Ishikawa (cell line): ENCODE measurements at regions not wholly inside any gene's neighbourhood (a gene's known extent, or its start where the extent isn't known, plus 50 kb on each side); places are given as distances from the start of the nearest gene placed in this dataset.

Experiments
- CEBPB ChIP-seq: IDR thresholded peaks from 2 replicates; pipeline ENCODE4 v1.6.1; 2012
- CREB1 ChIP-seq: IDR thresholded peaks from 2 replicates; pipeline ENCODE4 v1.6.1; 2012; ENCODE audit warnings: low read depth
- EGR1 ChIP-seq: IDR thresholded peaks from 2 replicates; pipeline ENCODE4 v1.6.1; 2012
- EP300 ChIP-seq: IDR thresholded peaks from 2 replicates; pipeline ENCODE4 v1.6.1; 2012; ENCODE audit warnings: borderline replicate concordance
- RAD21 ChIP-seq: IDR thresholded peaks from 2 replicates; pipeline ENCODE4 v1.6.1; 2012; ENCODE audit warnings: low read depth
- REST ChIP-seq: IDR thresholded peaks from 2 replicates; pipeline ENCODE4 v1.6.1; 2012; ENCODE audit warnings: low read depth, mild to moderate bottlenecking
- TAF1 ChIP-seq: IDR thresholded peaks from 2 replicates; pipeline ENCODE4 v1.6.1; 2012; ENCODE audit warnings: low read depth, mild to moderate bottlenecking
- TCF12 ChIP-seq: IDR thresholded peaks from 2 replicates; pipeline ENCODE4 v1.6.1; 2012; ENCODE audit warnings: low read depth
- TEAD4 ChIP-seq: IDR thresholded peaks from 2 replicates; pipeline ENCODE4 v1.6.1; 2012
- YY1 ChIP-seq: IDR thresholded peaks from 2 replicates; pipeline ENCODE4 v1.6.1; 2012; ENCODE audit warnings: low read depth
- TF ChIP-seq, protein P1 (sequence below): IDR thresholded peaks from 2 replicates; pipeline ENCODE4 v1.6.1; 2012

DNA sequence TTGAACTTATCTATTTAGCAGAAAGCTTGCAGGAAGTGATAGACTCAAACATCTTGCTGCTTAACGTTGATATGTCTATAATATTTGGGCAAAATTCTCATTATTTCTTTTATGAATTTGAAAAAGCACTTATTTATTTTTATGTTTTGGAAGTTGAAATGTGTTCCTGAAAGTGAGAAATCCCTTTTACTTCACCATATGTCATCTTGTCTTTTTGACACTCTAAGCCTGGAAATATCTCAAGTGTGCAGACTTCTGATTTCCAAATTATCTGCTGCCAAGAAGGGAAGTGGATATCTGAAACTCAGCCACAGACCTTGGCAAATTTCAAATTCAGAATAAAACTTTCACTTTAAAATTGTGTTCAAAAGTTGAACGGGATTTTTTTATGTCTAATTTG is 368.7 kb upstream of the MANEA start:
- TF ChIP-seq REST (no peak), TCF12 (no peak), TEAD4 (no peak), EP300 (no peak), TAF1 (no peak), YY1 (no peak), RAD21 (no peak), CREB1 (no peak), EGR1 (no peak), CEBPB (no peak)
- TF ChIP-seq, protein P1, sequence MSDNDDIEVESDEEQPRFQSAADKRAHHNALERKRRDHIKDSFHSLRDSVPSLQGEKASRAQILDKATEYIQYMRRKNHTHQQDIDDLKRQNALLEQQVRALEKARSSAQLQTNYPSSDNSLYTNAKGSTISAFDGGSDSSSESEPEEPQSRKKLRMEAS, result no peak
